ENCODE measurements at regions not wholly inside any gene's neighbourhood (a gene's known extent, or its start where the extent isn't known, plus 50 kb on each side); places are given as distances from the start of the nearest gene placed in this dataset.

- no peak for TF ChIP-seq CTCF (IDR thresholded peaks at IDR 0.05)
- no peak for TF ChIP-seq POLR2A (IDR thresholded peaks at IDR 0.05)
Measured at GRCh38 chr3:43871627-43872245, 181.0 kb downstream of the ABHD5 start.
